HG02970 (cell line): ENCODE measurements at regions not wholly inside any gene's neighbourhood (a gene's known extent, or its start where the extent isn't known, plus 50 kb on each side); places are given as distances from the start of the nearest gene placed in this dataset.

Experiments
- ATAC-seq: cut with Tn5 transposase; IDR thresholded peaks from one replicate; pipeline ENCODE4 v1.9.1; 2021; ENCODE audit warnings: mild to moderate bottlenecking, moderate library complexity, moderate number of reproducible peaks; ENCODE audit not compliant: unreplicated experiment, low FRiP score

DNA sequence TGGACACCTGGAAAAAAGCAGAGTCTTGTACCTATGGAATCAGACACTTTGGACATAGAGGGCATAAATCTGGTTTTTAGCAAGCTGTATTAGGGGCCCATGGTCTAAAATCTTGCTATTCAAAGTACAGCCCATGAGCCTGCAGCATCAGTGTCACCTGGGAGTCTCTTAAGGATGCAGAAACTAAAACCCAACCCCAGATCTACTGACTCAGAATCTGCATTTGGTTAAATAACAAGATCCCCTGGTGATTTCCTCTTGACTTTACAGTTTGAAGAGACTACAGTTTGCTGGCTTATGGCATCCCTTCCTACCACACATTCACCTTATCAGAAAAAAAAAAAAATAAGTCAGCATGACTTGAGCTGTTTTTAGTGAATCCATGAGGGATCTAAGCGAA is 74.9 kb upstream of the NR2F2 start:
- no peak for ATAC-seq

DNA sequence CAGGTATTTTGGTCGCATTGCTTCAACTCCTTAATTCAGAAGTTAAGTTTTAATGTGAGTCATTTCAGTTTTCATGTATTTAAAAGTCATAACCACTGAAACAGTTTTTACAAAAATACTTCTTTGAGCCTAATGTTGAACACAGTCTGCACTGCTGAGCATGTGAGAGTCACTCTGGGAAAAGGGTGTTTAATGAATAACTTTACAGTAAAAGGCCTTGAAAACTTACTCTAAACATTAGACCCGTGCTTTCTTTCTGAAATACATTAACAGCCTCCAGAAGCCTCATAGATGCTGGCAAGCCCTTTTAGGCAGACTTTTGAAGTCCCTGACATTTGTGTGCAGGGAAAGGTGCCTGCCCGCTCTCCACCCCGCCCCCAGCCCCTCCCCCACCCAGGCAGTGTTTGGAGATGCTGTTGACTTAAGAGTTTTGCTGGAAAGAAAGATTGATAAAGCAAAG is 68.9 kb upstream of the NR2F2 start:
- peak; percentile 55 for ATAC-seq

DNA sequence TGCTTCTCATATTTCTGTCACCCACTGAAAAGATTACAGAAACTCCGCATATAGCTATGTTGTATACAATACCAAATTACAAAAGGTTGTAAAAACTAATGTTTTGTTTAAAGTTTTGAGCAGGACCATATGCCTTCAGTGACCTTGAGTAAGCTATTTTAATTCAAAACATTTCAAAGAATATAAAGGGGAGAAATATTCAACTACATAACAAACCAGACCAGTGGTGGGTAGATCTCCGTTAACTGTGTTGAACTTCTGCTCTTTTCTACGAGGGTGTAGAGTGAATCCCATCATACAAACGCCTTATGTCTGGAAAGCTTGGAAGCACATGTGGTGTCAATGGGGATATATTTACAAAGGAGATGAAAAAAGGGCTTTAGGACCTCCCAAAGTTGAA is 68.4 kb upstream of the NR2F2 start:
- ATAC-seq, result no peak

DNA sequence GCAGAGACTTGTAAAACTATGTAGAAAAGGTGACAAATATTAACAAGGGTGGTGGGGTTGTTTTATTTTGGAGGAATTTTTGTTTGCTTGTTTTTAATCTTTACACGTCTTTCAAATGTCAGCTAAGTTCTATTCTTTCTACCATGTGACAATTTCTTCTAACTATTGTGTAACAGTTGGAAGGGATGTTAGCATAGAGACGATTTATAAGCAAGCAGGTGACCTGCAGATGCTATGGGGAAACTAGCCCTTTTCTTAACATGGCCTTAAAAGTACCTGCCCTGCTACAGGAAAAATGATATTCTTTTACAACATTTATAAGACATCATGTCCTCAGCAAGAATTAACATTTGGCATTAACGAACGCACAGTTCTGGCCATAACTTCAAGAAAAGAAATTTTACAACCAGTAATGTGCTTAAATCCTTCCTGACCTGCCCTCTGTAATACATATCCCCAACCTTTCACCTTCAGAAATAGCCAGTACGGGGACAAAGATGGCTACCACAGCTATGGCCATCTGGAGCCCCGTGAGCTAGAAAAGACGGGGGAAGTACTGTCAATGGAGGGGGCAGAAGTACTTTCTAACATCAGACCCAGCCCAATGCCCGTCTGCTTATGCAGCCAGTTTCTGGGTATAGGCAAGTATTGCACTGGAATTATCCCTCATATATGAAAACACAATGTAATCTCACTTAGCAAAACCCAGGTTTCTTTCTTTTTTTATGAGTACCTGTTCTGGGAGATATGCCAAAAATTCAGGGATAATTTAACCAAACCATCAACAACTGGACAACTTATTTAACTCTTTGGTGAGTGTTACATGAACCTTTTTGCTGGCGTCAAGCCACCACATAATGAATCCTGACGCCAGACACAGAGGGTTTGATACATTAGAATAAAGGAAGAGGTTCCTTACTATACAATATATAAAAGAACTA is 67.7 kb upstream of the NR2F2 start:
- no peak for ATAC-seq

DNA sequence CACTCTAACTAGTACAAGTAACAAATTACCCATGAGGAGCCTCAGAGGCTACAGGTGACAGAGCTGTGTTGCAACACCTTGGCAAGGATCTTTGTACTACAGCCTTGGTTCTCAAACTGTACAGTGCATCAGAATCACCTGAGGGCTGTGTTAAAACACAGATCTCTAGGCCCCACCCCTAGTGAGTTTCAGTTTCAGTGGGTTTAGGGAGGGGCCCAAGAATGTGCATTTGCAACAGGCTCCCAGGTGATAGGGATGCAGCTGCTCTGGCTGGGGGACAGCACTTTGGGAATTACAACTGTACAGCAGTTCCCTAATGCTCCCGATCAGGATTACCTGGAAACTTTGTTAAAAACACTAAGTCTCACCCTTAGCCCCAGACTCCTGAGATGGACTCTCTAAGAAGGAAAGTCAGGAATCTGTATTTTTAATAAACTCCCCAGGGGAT is 66.1 kb upstream of the NR2F2 start:
- no peak for ATAC-seq

DNA sequence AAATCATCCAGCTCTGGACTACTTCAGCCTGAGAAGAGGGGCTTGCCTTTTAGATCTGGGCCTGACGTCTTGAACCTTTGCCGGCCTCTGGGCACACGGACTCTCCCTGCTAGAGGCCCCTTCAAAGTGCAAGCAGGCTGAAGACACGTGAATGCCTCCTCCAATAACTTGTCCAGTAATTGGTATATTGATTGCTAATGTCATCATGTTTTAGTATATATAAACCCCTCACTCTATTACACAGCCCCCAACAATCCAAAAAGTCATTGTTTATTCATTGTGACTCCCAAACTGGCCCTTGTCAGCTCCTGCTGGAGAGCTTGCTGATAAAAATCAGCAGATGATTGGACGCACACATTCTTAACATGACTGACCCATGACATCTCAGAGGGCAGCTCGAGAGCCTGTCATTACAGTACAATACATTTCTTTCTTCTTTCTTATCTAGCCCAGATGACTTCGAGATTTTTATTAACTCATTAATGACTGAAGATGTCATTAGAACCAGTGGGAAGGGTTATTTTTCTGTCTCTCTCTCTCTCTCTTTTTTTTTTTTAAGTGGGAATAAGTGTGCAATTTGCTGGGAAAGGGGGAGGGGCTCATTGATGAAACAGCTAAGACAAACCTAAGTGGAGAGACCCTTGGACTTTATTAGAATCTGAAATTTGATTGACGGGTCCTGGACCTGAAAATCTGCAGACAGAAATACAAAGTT is 65.5 kb upstream of the NR2F2 start:
- ATAC-seq, result no peak

DNA sequence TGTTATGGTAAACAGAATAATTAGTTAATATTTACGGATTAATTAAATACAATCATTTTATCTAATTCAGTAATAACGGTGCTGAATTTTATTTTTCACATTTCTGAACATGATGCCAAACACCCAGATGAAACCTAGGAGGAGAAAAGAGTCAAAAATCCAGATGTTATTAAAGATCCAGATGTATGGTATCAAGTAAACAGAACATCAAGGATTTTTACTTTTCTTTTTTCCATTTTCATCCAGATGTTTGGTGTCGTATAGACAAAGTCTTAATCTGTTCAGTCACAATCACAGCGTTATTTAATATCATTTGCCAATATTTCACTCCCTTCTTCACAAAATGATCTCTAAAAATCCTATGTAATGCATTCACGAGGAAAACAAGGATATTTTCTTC is 64.0 kb upstream of the NR2F2 start:
- ATAC-seq, result no peak

DNA sequence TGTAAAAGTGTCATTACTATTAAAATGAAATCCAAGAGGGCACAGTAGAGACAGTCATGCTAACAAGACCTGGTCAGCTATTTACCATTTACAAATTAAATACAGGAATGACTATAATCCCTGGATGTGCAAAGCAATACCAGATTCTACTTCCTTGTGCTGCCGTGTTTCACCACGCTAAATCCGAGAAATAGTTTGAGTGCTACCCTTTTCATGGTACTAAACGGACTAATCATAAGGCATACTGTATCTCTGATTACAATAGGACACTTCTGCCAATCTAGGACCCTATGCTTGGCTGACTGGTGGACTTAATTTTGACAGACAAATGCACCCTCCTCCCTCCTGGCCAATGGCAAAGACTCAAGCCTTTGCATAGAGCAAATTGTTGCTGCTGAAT is 63.0 kb upstream of the NR2F2 start:
- ATAC-seq, result no peak

DNA sequence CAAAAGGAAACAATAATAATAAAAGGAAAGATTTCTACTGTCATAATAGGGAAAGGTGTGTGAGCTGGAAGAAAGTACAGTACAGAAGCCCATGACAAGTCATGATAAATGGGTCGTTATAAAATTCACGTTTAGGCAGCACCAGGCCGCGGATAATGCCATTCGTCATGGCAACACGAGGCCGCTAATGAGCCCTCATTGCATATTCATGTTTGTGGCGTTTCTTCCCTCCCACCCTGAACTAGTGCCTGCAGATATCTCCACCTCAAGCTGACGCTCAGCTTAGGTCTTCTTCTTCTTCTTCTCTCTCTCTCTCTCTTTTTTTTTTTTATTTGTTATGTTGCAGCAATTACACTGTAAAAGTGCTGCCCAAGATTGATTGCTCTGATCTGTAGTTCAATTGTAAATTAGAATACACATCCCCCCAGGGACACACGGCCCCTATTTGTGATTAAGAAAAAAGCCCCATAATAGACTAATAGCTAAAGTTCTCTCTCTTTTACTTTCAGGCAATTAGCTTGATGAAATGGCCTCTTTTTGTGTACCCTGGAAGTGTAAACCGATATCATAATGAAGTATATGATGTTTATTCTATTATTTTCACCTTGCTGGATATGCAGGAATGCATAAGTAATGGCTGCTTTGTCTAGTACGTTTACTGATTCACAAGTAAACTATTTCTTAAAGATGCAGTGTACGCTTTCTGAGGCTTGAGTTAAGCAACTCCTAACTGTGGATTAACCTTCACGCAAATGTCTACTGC is 61.9 kb upstream of the NR2F2 start:
- ATAC-seq, result no peak

DNA sequence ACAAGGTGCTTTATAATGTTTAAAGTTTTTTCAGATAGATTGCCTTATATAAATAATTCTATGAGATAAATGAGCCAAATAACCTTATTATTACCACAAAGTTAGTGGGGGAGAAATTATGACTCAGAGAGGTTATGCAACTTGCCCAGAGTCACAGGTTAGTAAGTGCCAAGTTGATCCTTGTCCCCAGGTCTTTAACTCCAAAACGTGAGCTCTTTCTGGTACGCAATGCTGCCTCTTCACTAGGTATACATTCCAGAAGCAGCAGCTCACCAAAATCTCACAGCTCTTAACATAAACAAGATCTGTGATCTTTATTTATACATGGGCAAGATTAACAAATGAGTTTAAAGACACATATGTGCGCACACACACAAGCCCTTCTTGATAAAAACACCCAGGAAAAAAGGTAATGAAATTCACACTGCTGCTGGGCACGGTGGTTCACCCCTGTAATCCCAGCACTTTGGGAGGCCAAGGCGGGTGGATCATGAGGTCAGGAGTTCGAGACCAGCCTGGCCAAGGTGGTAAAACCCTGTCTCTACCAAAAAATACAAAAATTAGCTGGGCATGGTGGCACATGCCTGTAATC is 59.8 kb upstream of the NR2F2 start:
- no peak for ATAC-seq

DNA sequence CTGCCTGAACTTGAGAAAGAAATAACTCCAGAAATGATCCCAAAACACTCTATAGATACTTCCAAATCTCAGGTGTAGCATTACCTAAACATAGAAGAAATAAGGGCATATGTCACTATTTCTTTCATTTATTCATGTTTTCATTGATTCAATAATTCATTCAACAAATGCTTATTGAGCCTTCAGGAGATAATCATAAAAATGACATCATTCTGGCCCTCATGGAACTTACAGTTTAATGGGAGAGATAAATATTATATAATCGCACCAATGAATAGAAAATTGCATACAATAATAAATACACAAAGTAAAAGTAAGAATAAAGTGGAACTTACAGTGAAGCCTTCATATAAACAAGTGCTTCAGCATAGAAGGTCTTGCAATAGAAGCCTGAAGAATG is 58.1 kb upstream of the NR2F2 start:
- ATAC-seq, result no peak

DNA sequence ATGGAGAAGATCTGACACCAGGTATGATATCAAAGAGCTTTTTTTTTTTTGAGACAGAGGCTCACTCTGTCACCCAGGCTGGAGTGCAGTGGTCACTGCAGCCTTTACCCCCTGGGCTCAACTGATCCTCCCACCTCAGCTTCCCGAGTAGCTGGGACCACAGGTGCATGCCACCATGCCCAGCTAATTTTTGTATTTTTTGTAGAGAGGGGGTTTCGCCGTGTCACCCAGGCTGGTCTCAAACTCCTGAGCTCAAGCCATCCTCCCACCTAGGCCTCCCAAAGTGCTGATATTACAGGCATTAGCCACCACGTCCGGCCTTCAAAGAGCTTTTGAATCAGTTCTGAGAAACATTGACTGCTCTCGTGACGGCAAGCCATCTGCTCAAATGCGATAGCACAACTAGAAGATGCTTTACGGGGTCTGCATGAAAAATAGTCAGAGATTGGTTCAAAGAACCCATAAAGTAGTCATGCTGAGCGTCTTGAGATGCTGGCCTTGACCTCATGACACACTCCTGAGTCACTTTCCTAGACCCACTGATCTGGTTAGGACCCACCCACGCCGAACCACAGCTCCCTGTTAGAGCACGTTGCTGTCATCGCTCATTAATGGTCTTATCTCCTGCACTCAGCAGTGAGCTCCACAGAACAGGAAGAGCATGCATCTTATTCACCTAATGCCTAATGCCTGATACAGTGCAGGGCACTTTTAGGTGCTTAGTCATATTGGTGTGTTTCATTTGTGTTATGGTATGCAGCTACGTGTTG is 57.0 kb upstream of the NR2F2 start:
- ATAC-seq, result no peak

DNA sequence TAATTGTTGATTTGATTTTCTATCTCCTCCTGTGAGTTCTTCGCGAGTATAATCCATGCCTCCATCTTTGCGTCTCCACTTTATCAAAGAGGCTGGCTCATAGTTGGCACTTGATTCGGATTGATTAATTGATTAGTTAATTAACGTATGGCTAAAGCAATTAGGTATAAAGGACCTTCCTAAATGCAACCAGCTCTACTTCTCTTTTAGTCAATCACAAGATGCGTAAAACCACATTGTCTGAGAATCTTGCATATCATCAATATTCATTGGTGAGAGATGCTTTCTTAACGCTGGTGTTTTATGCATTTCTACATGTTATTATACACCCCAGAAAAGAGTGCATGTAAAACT is 56.4 kb upstream of the NR2F2 start:
- no peak for ATAC-seq

DNA sequence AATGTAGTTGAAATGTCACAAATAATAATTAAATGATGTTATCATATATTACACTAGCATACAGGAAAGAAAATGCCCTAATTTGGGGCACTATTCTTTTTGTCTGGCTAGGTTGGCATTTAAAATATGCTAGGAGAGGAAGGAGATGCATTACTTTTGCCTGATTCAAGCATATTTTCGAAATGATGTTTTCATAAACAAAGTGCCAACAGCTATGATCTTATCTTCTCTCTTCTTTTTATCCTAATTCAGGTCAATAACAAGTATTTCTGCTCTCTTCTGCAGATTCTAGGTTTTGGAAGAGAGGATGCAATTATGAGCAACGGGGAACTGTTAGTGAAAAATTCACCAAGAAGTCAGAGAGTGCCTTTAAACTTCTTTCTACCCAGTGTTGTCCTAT is 55.8 kb upstream of the NR2F2 start:
- ATAC-seq, result no peak

DNA sequence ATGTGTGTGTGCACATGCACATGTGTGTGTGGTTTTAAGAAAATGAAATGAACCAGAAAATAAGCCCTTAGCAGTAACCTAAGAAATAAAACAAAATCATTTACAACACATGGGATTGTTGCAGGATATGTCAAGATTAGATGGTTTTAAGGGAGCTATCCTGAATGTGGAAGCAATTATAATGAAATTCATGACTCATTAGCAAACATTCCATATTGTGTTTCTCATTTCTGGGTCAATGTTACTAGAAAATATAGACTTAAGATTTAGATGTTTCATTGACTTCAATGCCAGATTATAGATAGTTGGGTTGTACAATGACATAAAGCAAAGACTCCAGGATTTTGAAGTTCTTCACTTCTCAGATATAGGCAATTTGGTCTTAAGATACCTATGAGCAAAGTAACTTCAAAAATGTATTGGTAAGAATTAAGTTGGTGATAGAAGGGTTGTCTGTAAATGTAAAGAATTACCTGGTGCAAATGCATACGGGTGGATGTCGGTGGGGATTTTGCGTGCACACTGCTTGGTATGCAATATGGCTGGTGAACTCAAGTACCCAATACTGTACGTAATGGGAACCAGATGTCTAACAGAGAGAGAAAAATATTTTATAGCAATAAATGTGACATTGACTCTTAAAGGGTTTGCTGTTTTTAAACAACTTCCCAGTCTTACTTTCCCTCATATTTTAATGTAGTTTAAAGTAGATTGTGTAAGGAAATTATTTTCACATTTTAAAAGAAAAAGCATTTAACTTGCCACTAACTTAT is 53.9 kb upstream of the NR2F2 start:
- no peak for ATAC-seq
